ENCODE measurements at regions not wholly inside any gene's neighbourhood (a gene's known extent, or its start where the extent isn't known, plus 50 kb on each side); places are given as distances from the start of the nearest gene placed in this dataset.

DNA sequence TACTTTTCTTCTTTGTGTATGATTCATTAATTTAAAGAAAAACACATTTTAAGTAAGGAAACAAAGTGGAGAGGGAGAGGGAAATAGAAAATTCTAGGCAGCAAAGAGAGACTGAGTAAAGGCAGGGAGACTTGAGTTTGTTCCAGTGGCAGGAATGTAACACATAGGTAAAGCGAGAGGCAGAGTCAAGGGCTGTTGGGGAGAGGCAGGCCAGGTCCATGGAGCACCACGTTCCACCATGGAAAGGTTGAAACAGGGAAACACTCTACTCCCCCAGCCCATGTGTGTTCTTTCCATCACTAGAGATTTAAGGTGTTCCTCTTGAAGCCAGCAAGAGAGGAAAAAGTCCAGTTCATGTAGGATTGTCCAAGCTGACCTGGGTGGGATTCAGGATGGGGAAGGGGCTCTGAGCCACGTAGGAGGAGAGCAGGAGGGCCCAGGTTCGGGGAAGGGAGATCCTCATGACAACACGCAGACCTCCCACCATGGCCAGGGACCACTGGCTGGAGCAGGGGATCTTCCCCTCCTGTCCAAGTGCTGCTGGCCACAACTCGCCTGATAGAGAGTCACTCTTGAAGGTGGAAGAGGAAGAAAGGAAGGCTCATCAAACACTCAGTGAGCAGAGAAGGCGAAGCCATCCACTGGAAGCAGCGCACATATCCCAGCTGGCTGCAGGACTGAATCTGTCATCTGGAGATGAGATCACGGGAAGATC lies 666.4 kb upstream of the MKI67 start:
- no peaks in the 10 kb centered on the region; the same call in 1 of the 2 replicates for H3K27me3 ChIP-seq (ENCODE audit: low read length)
- no peaks in the 10 kb centered on the region for H4K20me1 ChIP-seq (ENCODE audit: insufficient read depth, low read depth, low read length)
- no peaks in the 10 kb centered on the region for H3K9me2 ChIP-seq (replicated peaks; ENCODE audit: insufficient read depth, low read length)
- H3K79me2 ChIP-seq (ENCODE audit: low read length) = no peaks in the 10 kb centered on the region
- H3K4me1 ChIP-seq (ENCODE audit: low read length) = no peaks in the 10 kb centered on the region
- H3K36me3 ChIP-seq (ENCODE audit: insufficient read depth, low read length) = no peaks in the 10 kb centered on the region
- no peak overlapping the region for H3K27ac ChIP-seq (ENCODE audit: low read length)
- H3K4me2 ChIP-seq (ENCODE audit: low read depth, low read length, poor library complexity, severe bottlenecking) = no peak overlapping the region
- no peak overlapping the region for H3K9ac ChIP-seq (ENCODE audit: low read length)
- H3K9me3 ChIP-seq (ENCODE audit: low read length) = no peaks in the 10 kb centered on the region
- no peak overlapping the region for H3K4me3 ChIP-seq (ENCODE audit: low read length)
- DNase-seq = no peak
- no peak overlapping the region for H2AFZ ChIP-seq (ENCODE audit: low read length)

- H3K27me3 ChIP-seq (ENCODE audit: low read length) = no peaks in the 10 kb centered on the region
- no peak overlapping the region for H2AFZ ChIP-seq (ENCODE audit: low read length)
- no peaks in the 10 kb centered on the region for H3K9me3 ChIP-seq (ENCODE audit: low read length)
- H3K79me2 ChIP-seq (ENCODE audit: low read length) = no peaks in the 10 kb centered on the region
- H3K4me2 ChIP-seq (ENCODE audit: low read depth, low read length, poor library complexity, severe bottlenecking) = no peak overlapping the region
- no peaks in the 10 kb centered on the region for H4K20me1 ChIP-seq (ENCODE audit: insufficient read depth, low read depth, low read length)
- no peak overlapping the region for H3K4me3 ChIP-seq (ENCODE audit: low read length)
- H3K27ac ChIP-seq (ENCODE audit: low read length) = no peak overlapping the region
- no peaks in the 10 kb centered on the region for H3K9me2 ChIP-seq (replicated peaks; ENCODE audit: insufficient read depth, low read length)
- no peaks in the 10 kb centered on the region for H3K36me3 ChIP-seq (ENCODE audit: insufficient read depth, low read length)
- DNase-seq = no peak
- no peaks in the 10 kb centered on the region for H3K4me1 ChIP-seq (ENCODE audit: low read length)
- H3K9ac ChIP-seq (ENCODE audit: low read length) = no peak overlapping the region
Observed at GRCh38 chr10:128793726-128794655, 667.8 kb upstream of the MKI67 start.

DNA sequence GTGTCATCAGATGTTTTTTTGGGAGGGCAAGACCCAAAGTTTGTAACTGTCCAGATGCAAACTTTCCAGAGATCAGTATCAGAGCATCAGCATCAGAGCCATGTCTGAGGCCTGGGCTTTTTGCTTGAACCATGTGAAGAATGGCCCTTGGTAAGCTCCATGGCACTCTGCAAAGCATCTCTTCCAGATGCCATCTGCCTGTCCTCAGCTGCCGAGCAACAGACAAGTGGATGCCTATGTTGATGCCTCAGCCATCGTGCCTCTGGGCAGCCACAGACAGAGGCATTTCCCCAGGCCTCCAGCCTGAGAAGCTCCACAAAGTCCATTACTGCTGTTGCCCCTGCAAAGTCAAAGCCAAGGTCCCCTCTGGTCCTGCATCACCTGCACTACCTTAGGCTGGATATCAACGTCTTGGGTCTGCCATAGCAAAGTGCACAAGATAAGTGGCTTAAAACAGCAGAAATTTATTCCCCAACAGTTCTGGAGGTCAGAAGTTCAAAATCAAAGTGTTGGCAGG lies 670.2 kb upstream of the MKI67 start:
- Histone ChIP-seq H3K9me2 (replicated peaks; ENCODE audit: insufficient read depth, low read length) (no peaks in the 10 kb centered on the region), H3K36me3 (ENCODE audit: insufficient read depth, low read length) (no peaks in the 10 kb centered on the region), H3K9ac (ENCODE audit: low read length) (no peak overlapping the region), H2AFZ (ENCODE audit: low read length) (no peak overlapping the region), H3K27ac (ENCODE audit: low read length) (no peak overlapping the region), H3K4me3 (ENCODE audit: low read length) (no peak overlapping the region), H4K20me1 (ENCODE audit: insufficient read depth, low read depth, low read length) (no peaks in the 10 kb centered on the region), H3K79me2 (ENCODE audit: low read length) (no peaks in the 10 kb centered on the region), H3K27me3 (ENCODE audit: low read length) (no peaks in the 10 kb centered on the region), H3K9me3 (ENCODE audit: low read length) (no peaks in the 10 kb centered on the region), H3K4me1 (ENCODE audit: low read length) (no peaks in the 10 kb centered on the region), H3K4me2 (ENCODE audit: low read depth, low read length, poor library complexity, severe bottlenecking) (no peak overlapping the region)
- DNase-seq = no peak

- Histone ChIP-seq H3K9me2 (replicated peaks; ENCODE audit: insufficient read depth, low read length) (no peaks in the 10 kb centered on the region), H3K79me2 (ENCODE audit: low read length) (no peaks in the 10 kb centered on the region), H3K4me2 (ENCODE audit: low read depth, low read length, poor library complexity, severe bottlenecking) (no peak overlapping the region), H4K20me1 (ENCODE audit: insufficient read depth, low read depth, low read length) (no peaks in the 10 kb centered on the region), H3K27ac (ENCODE audit: low read length) (no peak overlapping the region), H3K9me3 (ENCODE audit: low read length) (no peaks in the 10 kb centered on the region), H3K27me3 (ENCODE audit: low read length) (no peaks in the 10 kb centered on the region), H2AFZ (ENCODE audit: low read length) (no peak overlapping the region), H3K4me3 (ENCODE audit: low read length) (no peak overlapping the region), H3K36me3 (ENCODE audit: insufficient read depth, low read length) (no peaks in the 10 kb centered on the region), H3K9ac (ENCODE audit: low read length) (no peak overlapping the region), H3K4me1 (ENCODE audit: low read length) (no peaks in the 10 kb centered on the region)
- DNase-seq = no peak
Observed at GRCh38 chr10:128802062-128802461, 665.0 kb upstream of the MGMT start.

- Histone ChIP-seq H3K27ac (ENCODE audit: low read length) (no peak overlapping the region), H3K4me3 (ENCODE audit: low read length) (no peak overlapping the region), H3K36me3 (ENCODE audit: insufficient read depth, low read length) (no peaks in the 10 kb centered on the region), H2AFZ (ENCODE audit: low read length) (no peak overlapping the region), H3K4me2 (ENCODE audit: low read depth, low read length, poor library complexity, severe bottlenecking) (no peak overlapping the region), H3K9me3 (ENCODE audit: low read length) (no peaks in the 10 kb centered on the region), H3K79me2 (ENCODE audit: low read length) (no peaks in the 10 kb centered on the region), H3K27me3 (ENCODE audit: low read length) (no peaks in the 10 kb centered on the region), H3K9me2 (replicated peaks; ENCODE audit: insufficient read depth, low read length) (no peaks in the 10 kb centered on the region), H4K20me1 (ENCODE audit: insufficient read depth, low read depth, low read length) (no peaks in the 10 kb centered on the region), H3K9ac (ENCODE audit: low read length) (no peak overlapping the region), H3K4me1 (ENCODE audit: low read length) (no peaks in the 10 kb centered on the region)
- DNase-seq = no peak
Observed at GRCh38 chr10:128803790-128804189, 663.3 kb upstream of the MGMT start.

DNA sequence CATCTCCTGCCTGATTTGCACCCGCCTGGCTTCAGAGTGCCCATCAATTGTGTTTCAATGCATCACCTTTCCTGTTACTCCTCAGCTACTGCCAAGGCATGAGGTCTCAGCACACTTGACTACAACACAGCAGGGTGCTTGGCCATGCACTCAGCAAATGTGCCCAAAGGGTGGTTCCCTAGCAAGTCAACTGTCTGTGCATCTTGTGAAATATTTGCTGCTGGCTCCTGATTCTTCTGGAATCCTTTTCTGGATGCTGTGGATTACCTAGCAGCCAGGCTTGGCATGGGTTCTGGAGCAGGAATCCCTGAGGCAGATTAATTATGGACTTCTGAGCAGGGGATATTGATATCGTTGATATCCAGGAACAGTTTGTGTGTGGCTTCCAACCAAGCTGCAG lies 662.6 kb upstream of the MGMT start:
- no peak for DNase-seq
- no peaks in the 10 kb centered on the region for H3K79me2 ChIP-seq (ENCODE audit: low read length)
- no peaks in the 10 kb centered on the region for H3K9me3 ChIP-seq (ENCODE audit: low read length)
- H2AFZ ChIP-seq (ENCODE audit: low read length) = no peak overlapping the region
- no peaks in the 10 kb centered on the region for H3K9me2 ChIP-seq (replicated peaks; ENCODE audit: insufficient read depth, low read length)
- no peak overlapping the region for H3K27ac ChIP-seq (ENCODE audit: low read length)
- H3K4me2 ChIP-seq (ENCODE audit: low read depth, low read length, poor library complexity, severe bottlenecking) = no peak overlapping the region
- H3K4me3 ChIP-seq (ENCODE audit: low read length) = no peak overlapping the region
- H3K36me3 ChIP-seq (ENCODE audit: insufficient read depth, low read length) = no peaks in the 10 kb centered on the region
- no peak overlapping the region for H3K9ac ChIP-seq (ENCODE audit: low read length)
- no peaks in the 10 kb centered on the region for H3K27me3 ChIP-seq (ENCODE audit: low read length)
- no peaks in the 10 kb centered on the region for H3K4me1 ChIP-seq (ENCODE audit: low read length)
- H4K20me1 ChIP-seq (ENCODE audit: insufficient read depth, low read depth, low read length) = no peaks in the 10 kb centered on the region

DNA sequence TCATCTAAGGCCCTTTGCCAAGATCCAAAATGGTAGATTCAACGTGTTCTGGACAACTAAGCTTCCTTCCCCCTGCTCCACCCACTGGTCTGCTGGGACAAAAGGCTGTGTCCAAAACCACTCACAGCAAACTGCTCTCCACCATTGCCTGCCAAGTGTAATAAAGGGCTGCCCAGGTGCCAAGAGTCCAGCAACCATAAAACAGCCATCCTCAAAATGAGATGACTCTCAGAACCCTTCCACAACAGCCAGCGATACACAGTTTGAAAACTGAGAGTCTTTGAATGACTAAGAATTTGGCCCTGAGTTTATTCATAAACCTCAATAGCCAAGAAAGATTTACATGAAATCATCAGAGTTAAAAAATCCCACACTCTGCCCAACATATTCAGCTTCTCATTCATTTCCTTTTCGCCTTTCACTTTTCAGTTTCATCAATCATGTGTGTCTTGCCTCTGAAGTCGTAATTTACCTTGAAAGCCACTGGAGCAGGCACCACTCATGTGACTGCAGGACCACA lies 658.1 kb upstream of the MGMT start:
- H3K79me2 ChIP-seq (ENCODE audit: low read length) = no peaks in the 10 kb centered on the region
- no peak overlapping the region for H3K4me2 ChIP-seq (ENCODE audit: low read depth, low read length, poor library complexity, severe bottlenecking)
- H3K9me2 ChIP-seq (replicated peaks; ENCODE audit: insufficient read depth, low read length) = no peaks in the 10 kb centered on the region
- H3K4me1 ChIP-seq (ENCODE audit: low read length) = no peaks in the 10 kb centered on the region
- H4K20me1 ChIP-seq (ENCODE audit: insufficient read depth, low read depth, low read length) = no peaks in the 10 kb centered on the region
- H3K9me3 ChIP-seq (ENCODE audit: low read length) = no peaks in the 10 kb centered on the region
- no peak overlapping the region for H3K27ac ChIP-seq (ENCODE audit: low read length)
- no peak overlapping the region for H3K4me3 ChIP-seq (ENCODE audit: low read length)
- H3K9ac ChIP-seq (ENCODE audit: low read length) = no peak overlapping the region
- DNase-seq = no peak
- H3K27me3 ChIP-seq (ENCODE audit: low read length) = no peaks in the 10 kb centered on the region
- H3K36me3 ChIP-seq (ENCODE audit: insufficient read depth, low read length) = no peaks in the 10 kb centered on the region
- H2AFZ ChIP-seq (ENCODE audit: low read length) = no peak overlapping the region

DNA sequence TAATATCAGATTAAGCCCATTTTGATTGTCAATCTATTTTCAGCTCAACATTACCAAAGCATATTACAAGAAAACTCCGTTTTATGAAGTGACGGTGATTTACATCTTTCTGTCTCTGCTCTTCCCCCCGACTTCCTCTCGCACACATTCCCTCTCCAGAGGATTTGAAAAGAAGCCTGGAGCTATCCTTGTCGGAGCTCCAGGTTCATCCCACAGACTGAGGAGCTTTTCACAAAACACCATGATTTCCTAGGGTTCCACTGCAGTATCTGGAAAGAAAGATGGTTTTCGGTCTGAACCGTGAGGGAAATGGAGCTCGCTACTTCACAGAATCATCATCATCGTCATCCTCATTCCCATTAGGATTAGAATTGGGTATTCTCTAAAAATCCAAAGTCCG lies 655.5 kb upstream of the MGMT start:
- Histone ChIP-seq H3K27me3 (ENCODE audit: low read length) (no peaks in the 10 kb centered on the region), H3K79me2 (ENCODE audit: low read length) (no peaks in the 10 kb centered on the region)

More for the DNA sequence above, 655.5 kb upstream of the MGMT start:
- no peaks in the 10 kb centered on the region for H3K4me1 ChIP-seq (ENCODE audit: low read length)
- H3K9ac ChIP-seq (ENCODE audit: low read length) = no peak overlapping the region
- no peak for DNase-seq
- H3K9me3 ChIP-seq (ENCODE audit: low read length) = no peaks in the 10 kb centered on the region
- no peak overlapping the region for H3K4me2 ChIP-seq (ENCODE audit: low read depth, low read length, poor library complexity, severe bottlenecking)
- no peaks in the 10 kb centered on the region for H3K36me3 ChIP-seq (ENCODE audit: insufficient read depth, low read length)
- no peak overlapping the region for H3K4me3 ChIP-seq (ENCODE audit: low read length)
- no peak overlapping the region for H3K27ac ChIP-seq (ENCODE audit: low read length)
- no peaks in the 10 kb centered on the region for H4K20me1 ChIP-seq (ENCODE audit: insufficient read depth, low read depth, low read length)
- H2AFZ ChIP-seq (ENCODE audit: low read length) = no peak overlapping the region
- no peaks in the 10 kb centered on the region for H3K9me2 ChIP-seq (replicated peaks; ENCODE audit: insufficient read depth, low read length)
